GM23338 (cell line): ENCODE measurements at regions not wholly inside any gene's neighbourhood (a gene's known extent, or its start where the extent isn't known, plus 50 kb on each side); places are given as distances from the start of the nearest gene placed in this dataset.

Source experiments
- ATAC-seq: fragments of 200-7000 bp; cut with Tn5 transposase; 3 replicates; pipeline ENCODE4 v1.9.1; 2020
- DNase-seq: peaks from one replicate; pipeline ENCODE4 v3.0.0-alpha.2; 2015; ENCODE audit warnings: low spot score
- H2AFZ ChIP-seq: fragments of 200-600 bp; sonication (generic); 2 replicates; pipeline ENCODE4 v1.8.0; 2016; ENCODE audit warnings: antibody characterized with exemption, mild to moderate bottlenecking, moderate library complexity
- H3F3A ChIP-seq: fragments of 200-600 bp; sonication (generic); replicated peaks from 2 replicates; pipeline ENCODE4 v1.8.0; 2017; ENCODE audit warnings: antibody characterized with exemption, mixed run types, low read depth
- H3K27ac ChIP-seq: fragments of 200-600 bp; sonication (generic); 2 replicates; pipeline ENCODE4 v1.6.1; 2016; ENCODE audit warnings: low read depth
- H3K27me3 ChIP-seq: fragments of 200-600 bp; sonication (generic); 2 replicates; pipeline ENCODE4 v1.8.0; 2016; ENCODE audit warnings: mild to moderate bottlenecking, mixed run types, moderate library complexity; ENCODE audit not compliant: insufficient read depth
- H3K36me3 ChIP-seq: fragments of 200-600 bp; sonication (generic); 2 replicates; pipeline ENCODE4 v1.8.0; 2016; ENCODE audit warnings: mild to moderate bottlenecking; ENCODE audit not compliant: insufficient read depth
- H3K4me1 ChIP-seq: fragments of 200-600 bp; sonication (generic); 2 replicates; pipeline ENCODE4 v1.8.0; 2016; ENCODE audit warnings: mild to moderate bottlenecking, moderate library complexity; ENCODE audit not compliant: insufficient read depth
- H3K4me2 ChIP-seq: fragments of 200-600 bp; sonication (generic); 2 replicates; pipeline ENCODE4 v1.7.1; 2017; ENCODE audit warnings: mixed run types
- H3K4me3 ChIP-seq: fragments of 200-600 bp; sonication (generic); 2 replicates; pipeline ENCODE4 v1.6.1; 2016; ENCODE audit warnings: mixed run types
- H3K79me2 ChIP-seq: fragments of 200-600 bp; sonication (generic); replicated peaks from 2 replicates; pipeline ENCODE4 v1.8.0; 2017; ENCODE audit warnings: mild to moderate bottlenecking; ENCODE audit not compliant: insufficient read depth
- H3K9me2 ChIP-seq: fragments of 200-600 bp; sonication (generic); 2 replicates; pipeline ENCODE4 v1.8.0; 2017; ENCODE audit not compliant: insufficient read depth
- H4K20me1 ChIP-seq: fragments of 200-600 bp; sonication (generic); replicated peaks from 2 replicates; pipeline ENCODE4 v1.8.0; 2017; ENCODE audit warnings: mild to moderate bottlenecking; ENCODE audit not compliant: insufficient read depth
- H3K27ac Mint-ChIP-seq: 2 replicates; pipeline ENCODE4 v1.8.0; 2020; ENCODE audit warnings: inconsistent platforms, mild to moderate bottlenecking, moderate library complexity, mixed read lengths
- H3K27me3 Mint-ChIP-seq: 3 replicates; pipeline ENCODE4 v1.8.0; 2022; ENCODE audit warnings: low read depth, mild to moderate bottlenecking, moderate library complexity, mixed read lengths, inconsistent platforms; ENCODE audit not compliant: insufficient read depth, poor library complexity
- H3K36me3 Mint-ChIP-seq: 3 replicates; pipeline ENCODE4 v1.8.0; 2021; ENCODE audit warnings: low read depth, mild to moderate bottlenecking, inconsistent platforms, moderate library complexity, mixed read lengths
- H3K4me1 Mint-ChIP-seq: 3 replicates; pipeline ENCODE4 v1.8.0; 2020; ENCODE audit warnings: mild to moderate bottlenecking, inconsistent platforms, mixed read lengths
- H3K4me3 Mint-ChIP-seq: 3 replicates; pipeline ENCODE4 v1.8.0; 2021; ENCODE audit warnings: moderate library complexity, mild to moderate bottlenecking, inconsistent platforms, mixed read lengths
- H3K9me3 Mint-ChIP-seq: 3 replicates; pipeline ENCODE4 v1.8.0; 2020; ENCODE audit warnings: moderate library complexity, mild to moderate bottlenecking, inconsistent platforms, mixed read lengths
- EZH2phosphoT487 ChIP-seq: fragments of 200-600 bp; sonication (generic); IDR thresholded peaks from one replicate; pipeline ENCODE4 v1.8.1; 2018; ENCODE audit warnings: antibody characterized with exemption; ENCODE audit not compliant: unreplicated experiment
- NANOG ChIP-seq: IDR thresholded peaks from 2 replicates; pipeline ENCODE4 v1.6.1; 2016; ENCODE audit warnings: antibody characterized with exemption, borderline replicate concordance
- STAT1 ChIP-seq: IDR thresholded peaks from one replicate; pipeline ENCODE4 v1.6.1; 2016; ENCODE audit warnings: antibody characterized with exemption; ENCODE audit not compliant: unreplicated experiment
- ZNF331 ChIP-seq: fragments of 250-450 bp; sonication (Bioruptor Pico); IDR thresholded peaks from 2 replicates; pipeline ENCODE4 v1.5.0; 2020; ENCODE audit warnings: low read depth, mild to moderate bottlenecking, moderate library complexity
- TF ChIP-seq, protein P1 (sequence below): fragments of 250-450 bp; sonication (Bioruptor Pico); IDR thresholded peaks from 2 replicates; pipeline ENCODE4 v1.5.0; 2020; ENCODE audit warnings: mild to moderate bottlenecking, moderate library complexity

GRCh38 chr5:174649391-174649790 lies 75.0 kb upstream of the MSX2 start (continued):
- no peak for TF ChIP-seq ZNF331 (CRISPR knock-in tag)
- TF ChIP-seq, protein P1, sequence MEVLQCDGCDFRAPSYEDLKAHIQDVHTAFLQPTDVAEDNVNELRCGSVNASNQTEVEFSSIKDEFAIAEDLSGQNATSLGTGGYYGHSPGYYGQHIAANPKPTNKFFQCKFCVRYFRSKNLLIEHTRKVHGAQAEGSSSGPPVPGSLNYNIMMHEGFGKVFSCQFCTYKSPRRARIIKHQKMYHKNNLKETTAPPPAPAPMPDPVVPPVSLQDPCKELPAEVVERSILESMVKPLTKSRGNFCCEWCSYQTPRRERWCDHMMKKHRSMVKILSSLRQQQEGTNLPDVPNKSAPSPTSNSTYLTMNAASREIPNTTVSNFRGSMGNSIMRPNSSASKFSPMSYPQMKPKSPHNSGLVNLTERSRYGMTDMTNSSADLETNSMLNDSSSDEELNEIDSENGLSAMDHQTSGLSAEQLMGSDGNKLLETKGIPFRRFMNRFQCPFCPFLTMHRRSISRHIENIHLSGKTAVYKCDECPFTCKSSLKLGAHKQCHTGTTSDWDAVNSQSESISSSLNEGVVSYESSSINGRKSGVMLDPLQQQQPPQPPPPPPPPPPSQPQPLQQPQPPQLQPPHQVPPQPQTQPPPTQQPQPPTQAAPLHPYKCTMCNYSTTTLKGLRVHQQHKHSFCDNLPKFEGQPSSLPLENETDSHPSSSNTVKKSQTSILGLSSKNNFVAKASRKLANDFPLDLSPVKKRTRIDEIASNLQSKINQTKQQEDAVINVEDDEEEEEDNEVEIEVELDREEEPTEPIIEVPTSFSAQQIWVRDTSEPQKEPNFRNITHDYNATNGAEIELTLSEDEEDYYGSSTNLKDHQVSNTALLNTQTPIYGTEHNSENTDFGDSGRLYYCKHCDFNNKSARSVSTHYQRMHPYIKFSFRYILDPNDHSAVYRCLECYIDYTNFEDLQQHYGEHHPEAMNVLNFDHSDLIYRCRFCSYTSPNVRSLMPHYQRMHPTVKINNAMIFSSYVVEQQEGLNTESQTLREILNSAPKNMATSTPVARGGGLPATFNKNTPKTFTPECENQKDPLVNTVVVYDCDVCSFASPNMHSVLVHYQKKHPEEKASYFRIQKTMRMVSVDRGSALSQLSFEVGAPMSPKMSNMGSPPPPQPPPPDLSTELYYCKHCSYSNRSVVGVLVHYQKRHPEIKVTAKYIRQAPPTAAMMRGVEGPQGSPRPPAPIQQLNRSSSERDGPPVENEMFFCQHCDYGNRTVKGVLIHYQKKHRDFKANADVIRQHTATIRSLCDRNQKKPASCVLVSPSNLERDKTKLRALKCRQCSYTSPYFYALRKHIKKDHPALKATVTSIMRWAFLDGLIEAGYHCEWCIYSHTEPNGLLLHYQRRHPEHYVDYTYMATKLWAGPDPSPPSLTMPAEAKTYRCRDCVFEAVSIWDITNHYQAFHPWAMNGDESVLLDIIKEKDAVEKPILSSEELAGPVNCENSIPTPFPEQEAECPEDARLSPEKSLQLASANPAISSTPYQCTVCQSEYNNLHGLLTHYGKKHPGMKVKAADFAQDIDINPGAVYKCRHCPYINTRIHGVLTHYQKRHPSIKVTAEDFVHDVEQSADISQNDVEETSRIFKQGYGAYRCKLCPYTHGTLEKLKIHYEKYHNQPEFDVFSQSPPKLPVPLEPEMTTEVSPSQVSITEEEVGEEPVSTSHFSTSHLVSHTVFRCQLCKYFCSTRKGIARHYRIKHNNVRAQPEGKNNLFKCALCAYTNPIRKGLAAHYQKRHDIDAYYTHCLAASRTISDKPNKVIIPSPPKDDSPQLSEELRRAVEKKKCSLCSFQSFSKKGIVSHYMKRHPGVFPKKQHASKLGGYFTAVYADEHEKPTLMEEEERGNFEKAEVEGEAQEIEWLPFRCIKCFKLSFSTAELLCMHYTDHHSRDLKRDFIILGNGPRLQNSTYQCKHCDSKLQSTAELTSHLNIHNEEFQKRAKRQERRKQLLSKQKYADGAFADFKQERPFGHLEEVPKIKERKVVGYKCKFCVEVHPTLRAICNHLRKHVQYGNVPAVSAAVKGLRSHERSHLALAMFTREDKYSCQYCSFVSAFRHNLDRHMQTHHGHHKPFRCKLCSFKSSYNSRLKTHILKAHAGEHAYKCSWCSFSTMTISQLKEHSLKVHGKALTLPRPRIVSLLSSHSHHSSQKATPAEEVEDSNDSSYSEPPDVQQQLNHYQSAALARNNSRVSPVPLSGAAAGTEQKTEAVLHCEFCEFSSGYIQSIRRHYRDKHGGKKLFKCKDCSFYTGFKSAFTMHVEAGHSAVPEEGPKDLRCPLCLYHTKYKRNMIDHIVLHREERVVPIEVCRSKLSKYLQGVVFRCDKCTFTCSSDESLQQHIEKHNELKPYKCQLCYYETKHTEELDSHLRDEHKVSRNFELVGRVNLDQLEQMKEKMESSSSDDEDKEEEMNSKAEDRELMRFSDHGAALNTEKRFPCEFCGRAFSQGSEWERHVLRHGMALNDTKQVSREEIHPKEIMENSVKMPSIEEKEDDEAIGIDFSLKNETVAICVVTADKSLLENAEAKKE (CRISPR knock-in tag) = no peak

- H3K4me3 ChIP-seq = no peak overlapping the region
- H3K9me3 Mint-ChIP-seq = no peaks in the 10 kb centered on the region; the same call in 2 of the 3 replicates
- DNase-seq (no peak), ATAC-seq (no peak)
- H3K9me2 ChIP-seq = no peaks in the 10 kb centered on the region
- no peak overlapping the region for H3K4me2 ChIP-seq
- H3K27me3 Mint-ChIP-seq = peaks cover 2% of the 10 kb centered on the region
- H3K4me1 ChIP-seq = no peaks in the 10 kb centered on the region
- H3K4me1 Mint-ChIP-seq = no peaks in the 10 kb centered on the region; the same call in 1 of the 3 replicates
- H3K36me3 Mint-ChIP-seq = no peaks in the 10 kb centered on the region
- no peak overlapping the region for H2AFZ ChIP-seq
- no peak overlapping the region for H3K27ac ChIP-seq
- H4K20me1 ChIP-seq = no peaks in the 10 kb centered on the region
- TF ChIP-seq STAT1 = no peak
- H3K36me3 ChIP-seq = no peaks in the 10 kb centered on the region
- no peak overlapping the region for H3K4me3 Mint-ChIP-seq
- H3K27ac Mint-ChIP-seq = no peak overlapping the region
- H3K27me3 ChIP-seq = no peaks in the 10 kb centered on the region
- no peaks in the 10 kb centered on the region for H3K79me2 ChIP-seq
- H3F3A ChIP-seq = no peaks in the 10 kb centered on the region
Observed at GRCh38 chr5:174654442-174654841, 69.9 kb upstream of the MSX2 start.

- Histone ChIP-seq H3F3A (no peaks in the 10 kb centered on the region), H3K9me2 (no peaks in the 10 kb centered on the region), H3K4me2 (no peak overlapping the region), H3K27ac (no peak overlapping the region), H3K4me1 (no peaks in the 10 kb centered on the region), H3K79me2 (no peaks in the 10 kb centered on the region), H3K36me3 (no peaks in the 10 kb centered on the region), H3K4me3 (no peak overlapping the region), H3K27me3 (no peaks in the 10 kb centered on the region), H4K20me1 (no peaks in the 10 kb centered on the region), H2AFZ (no peak overlapping the region)
- Mint-ChIP-seq H3K27me3 (peaks cover 2% of the 10 kb centered on the region), H3K4me1 (no peaks in the 10 kb centered on the region; the same call in 1 of the 3 replicates), H3K4me3 (no peak overlapping the region), H3K9me3 (no peaks in the 10 kb centered on the region; the same call in 2 of the 3 replicates), H3K27ac (no peak overlapping the region), H3K36me3 (no peaks in the 10 kb centered on the region)
- DNase-seq = no peak
- no peak for ATAC-seq
- TF ChIP-seq NANOG = no peak
- no peak for TF ChIP-seq EZH2phosphoT487
- TF ChIP-seq, protein P1 (CRISPR knock-in tag) = no peak
Observed at GRCh38 chr5:174655351-174655750, 69.0 kb upstream of the MSX2 start.
